ENCODE measurements at regions not wholly inside any gene's neighbourhood (a gene's known extent, or its start where the extent isn't known, plus 50 kb on each side); places are given as distances from the start of the nearest gene placed in this dataset.

DNA sequence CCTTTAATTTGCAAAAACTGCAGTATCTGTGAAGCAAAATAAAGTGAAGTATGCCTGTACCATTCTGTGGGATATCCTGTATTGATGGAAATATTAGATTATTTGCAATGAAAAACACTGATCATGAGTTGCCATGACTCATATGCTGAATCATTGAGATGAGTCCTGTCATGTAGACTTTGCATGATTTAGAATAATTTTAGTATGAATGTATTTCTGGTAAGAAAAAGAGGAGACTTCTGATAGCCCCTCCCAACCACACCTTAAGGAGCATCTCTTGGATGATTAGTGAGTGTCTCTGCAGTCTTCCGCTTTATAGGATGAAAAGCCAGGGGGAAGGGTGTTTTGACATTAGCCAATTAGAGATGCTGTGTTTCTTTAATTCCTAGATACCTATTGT lies 55.2 kb upstream of the PTGS2 start:
- no peak for DNase-seq (ENCODE audit: low spot score)

DNA sequence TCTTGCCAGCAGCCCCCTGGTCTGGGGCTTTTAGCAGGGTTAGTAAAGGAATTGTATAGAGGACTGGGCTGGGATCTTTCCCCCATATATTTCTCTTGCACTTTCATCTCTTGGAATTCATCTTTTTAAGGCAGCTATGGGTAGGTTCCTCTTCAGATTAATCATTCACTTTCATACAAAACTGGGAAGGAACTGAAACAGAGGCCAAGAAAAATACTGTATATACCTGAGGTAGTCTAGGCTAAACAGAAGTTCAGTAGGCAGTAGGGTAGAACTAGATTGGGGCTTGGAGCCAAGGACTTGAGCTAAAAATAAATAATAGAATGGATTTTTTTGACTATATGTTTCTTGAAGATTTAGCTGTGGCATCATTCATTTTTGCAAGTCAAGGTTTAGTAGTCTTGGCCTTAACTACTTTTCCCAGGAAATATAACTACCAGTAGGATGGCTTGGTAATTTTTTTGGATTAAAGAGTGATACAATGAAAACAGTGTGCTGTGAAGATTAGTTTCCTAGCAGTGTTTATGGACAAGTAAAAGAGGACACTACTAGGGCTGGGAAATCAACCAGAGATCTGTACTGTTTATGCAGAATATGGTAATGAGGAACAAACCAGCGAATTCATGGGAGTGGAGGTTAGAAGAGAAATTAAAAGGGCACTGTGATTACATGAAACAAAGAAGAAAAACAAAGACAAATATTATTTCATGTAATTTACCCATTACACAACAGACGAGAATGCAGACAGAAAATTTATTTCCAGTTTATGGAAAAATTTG lies 50.9 kb upstream of the PTGS2 start:
- no peak for DNase-seq (ENCODE audit: low spot score)

Measured in cerebellar cortex (tissue), 1 donor.